OCI-LY1 (cell line): ENCODE measurements at regions not wholly inside any gene's neighbourhood (a gene's known extent, or its start where the extent isn't known, plus 50 kb on each side); places are given as distances from the start of the nearest gene placed in this dataset.

Experiments
- H2AFZ ChIP-seq: fragments of 200-600 bp; sonication (generic), shearing (Covaris generic); 2 replicates; pipeline ENCODE4 v1.6.0; 2014; ENCODE audit warnings: antibody characterized with exemption, mild to moderate bottlenecking, low read length
- H3F3A ChIP-seq: fragments of 200-600 bp; sonication (generic), shearing (Covaris generic); 2 replicates; pipeline ENCODE4 v1.6.0; 2014; ENCODE audit warnings: mild to moderate bottlenecking, antibody characterized with exemption, low read length, moderate library complexity; ENCODE audit not compliant: insufficient read depth
- H3K27ac ChIP-seq: fragments of 200-600 bp; sonication (generic); 2 replicates; pipeline ENCODE4 v1.5.1; 2014; ENCODE audit warnings: low read length, mixed run types, mild to moderate bottlenecking, low read depth; ENCODE audit not compliant: poor library complexity, severe bottlenecking
- H3K27me3 ChIP-seq: fragments of 200-600 bp; sonication (generic); 2 replicates; pipeline ENCODE4 v1.6.0; 2014; ENCODE audit warnings: antibody characterized with exemption, mild to moderate bottlenecking, low read length, moderate library complexity; ENCODE audit not compliant: insufficient read depth
- H3K36me3 ChIP-seq: fragments of 200-600 bp; sonication (generic); 2 replicates; pipeline ENCODE4 v1.6.1; 2014; ENCODE audit warnings: mild to moderate bottlenecking, antibody characterized with exemption, low read length, moderate library complexity, mixed read lengths; ENCODE audit not compliant: insufficient read depth
- H3K4me1 ChIP-seq: fragments of 200-600 bp; sonication (generic); 2 replicates; pipeline ENCODE4 v1.5.1; 2014; ENCODE audit warnings: mild to moderate bottlenecking, low read length, moderate library complexity; ENCODE audit not compliant: insufficient read depth, severe bottlenecking
- H3K4me2 ChIP-seq: fragments of 200-600 bp; sonication (generic), shearing (Covaris generic); 2 replicates; pipeline ENCODE4 v1.6.1; 2014; ENCODE audit warnings: low read length
- H3K4me3 ChIP-seq: fragments of 200-600 bp; sonication (generic); 2 replicates; pipeline ENCODE4 v1.5.1; 2014; ENCODE audit warnings: low read length, low read depth, mild to moderate bottlenecking, mixed read lengths; ENCODE audit not compliant: poor library complexity, severe bottlenecking
- H3K79me2 ChIP-seq: fragments of 200-600 bp; shearing (Covaris generic); 2 replicates; pipeline ENCODE4 v1.6.1; 2016; ENCODE audit warnings: mixed run types, low read length, mixed read lengths; ENCODE audit not compliant: insufficient read depth
- H3K9ac ChIP-seq: fragments of 200-600 bp; sonication (generic), shearing (Covaris generic); 2 replicates; pipeline ENCODE4 v1.6.1; 2014; ENCODE audit warnings: mild to moderate bottlenecking, low read length, mixed read lengths
- H3K9me2 ChIP-seq: fragments of 200-600 bp; sonication (generic), shearing (Covaris generic); 2 replicates; pipeline ENCODE4 v1.6.1; 2014; ENCODE audit warnings: low read depth, mild to moderate bottlenecking, low read length, mixed read lengths
- H3K9me3 ChIP-seq: fragments of 200-600 bp; shearing (Covaris generic); 2 replicates; pipeline ENCODE4 v1.6.1; 2014; ENCODE audit warnings: low read length, mixed read lengths
- H4K20me1 ChIP-seq: fragments of 200-600 bp; sonication (generic), shearing (Covaris generic); 2 replicates; pipeline ENCODE4 v1.6.0; 2016; ENCODE audit warnings: mild to moderate bottlenecking, low read length; ENCODE audit not compliant: insufficient read depth
- CTCF ChIP-seq: fragments of 200-600 bp; sonication (generic), shearing (Covaris generic); IDR thresholded peaks from 2 replicates; pipeline ENCODE4 v1.5.1; 2017; ENCODE audit warnings: mild to moderate bottlenecking, antibody characterized with exemption, low read length, moderate library complexity, mixed read lengths
- EZH2 ChIP-seq: fragments of 200-600 bp; sonication (generic), shearing (Covaris generic); IDR thresholded peaks from 2 replicates; pipeline ENCODE4 v1.8.0; 2017; ENCODE audit warnings: borderline replicate concordance, mixed run types, mild to moderate bottlenecking, antibody characterized with exemption, low read length, moderate library complexity, mixed read lengths

GRCh38 chr7:68205826-68206225, 1209.2 kb downstream of the TYW1 start:
- no peaks in the 10 kb centered on the region for H3K9me2 ChIP-seq
- H3F3A ChIP-seq, result no peaks in the 10 kb centered on the region
- H3K4me1 ChIP-seq, result no peaks in the 10 kb centered on the region
- no peaks in the 10 kb centered on the region for H4K20me1 ChIP-seq
- H3K27ac ChIP-seq, result no peak overlapping the region
- no peaks in the 10 kb centered on the region for H3K36me3 ChIP-seq
- no peaks in the 10 kb centered on the region; the same call in 1 of the 2 replicates for H3K27me3 ChIP-seq
- H3K4me3 ChIP-seq, result no peak overlapping the region
- TF ChIP-seq CTCF, result no peak
- TF ChIP-seq EZH2, result no peak
- H3K4me2 ChIP-seq, result no peak overlapping the region
- H3K79me2 ChIP-seq, result no peaks in the 10 kb centered on the region
- H3K9me3 ChIP-seq, result no peaks in the 10 kb centered on the region; the same call in 1 of the 2 replicates
- no peak overlapping the region for H3K9ac ChIP-seq
- no peak overlapping the region for H2AFZ ChIP-seq

- Histone ChIP-seq H3K27ac (no peak overlapping the region), H2AFZ (no peak overlapping the region), H3K79me2 (no peaks in the 10 kb centered on the region)
Measured at GRCh38 chr7:68206946-68207485, 1210.4 kb downstream of the TYW1 start.

GRCh38 chr7:68207676-68208075, 1211.0 kb downstream of the TYW1 start:
- H3K9me3 ChIP-seq, result no peaks in the 10 kb centered on the region; the same call in 1 of the 2 replicates
- H2AFZ ChIP-seq, result no peak overlapping the region
- no peaks in the 10 kb centered on the region for H4K20me1 ChIP-seq
- no peaks in the 10 kb centered on the region; the same call in 1 of the 2 replicates for H3K27me3 ChIP-seq
- H3K27ac ChIP-seq, result no peak overlapping the region
- no peaks in the 10 kb centered on the region for H3K9me2 ChIP-seq
- H3F3A ChIP-seq, result no peaks in the 10 kb centered on the region
- TF ChIP-seq EZH2, result no peak
- no peak for TF ChIP-seq CTCF
- H3K36me3 ChIP-seq, result no peaks in the 10 kb centered on the region
- H3K9ac ChIP-seq, result no peak overlapping the region
- no peaks in the 10 kb centered on the region for H3K79me2 ChIP-seq
- no peaks in the 10 kb centered on the region for H3K4me1 ChIP-seq
- H3K4me2 ChIP-seq, result no peak overlapping the region
- no peak overlapping the region for H3K4me3 ChIP-seq

More at GRCh38 chr7:68206946-68207485, 1210.4 kb downstream of the TYW1 start:
- no peak overlapping the region for H3K4me3 ChIP-seq
- H3K27me3 ChIP-seq, result no peaks in the 10 kb centered on the region; the same call in 1 of the 2 replicates
- H4K20me1 ChIP-seq, result no peaks in the 10 kb centered on the region
- TF ChIP-seq CTCF, result no peak
- TF ChIP-seq EZH2, result no peak
- H3K36me3 ChIP-seq, result no peaks in the 10 kb centered on the region
- no peaks in the 10 kb centered on the region for H3F3A ChIP-seq
- H3K4me2 ChIP-seq, result no peak overlapping the region
- H3K9me3 ChIP-seq, result no peaks in the 10 kb centered on the region; the same call in 1 of the 2 replicates
- H3K9ac ChIP-seq, result no peak overlapping the region
- no peaks in the 10 kb centered on the region for H3K9me2 ChIP-seq
- H3K4me1 ChIP-seq, result no peaks in the 10 kb centered on the region
